Keratinocyte (primary cell): ENCODE measurements at regions not wholly inside any gene's neighbourhood (a gene's known extent, or its start where the extent isn't known, plus 50 kb on each side); places are given as distances from the start of the nearest gene placed in this dataset.

Source experiments
- DNase-seq: peaks from one replicate; pipeline ENCODE4 v3.0.0-alpha.2; 2011; ENCODE audit warnings: low read depth, missing footprints, low spot score
- FAIRE-seq: peaks from 2 replicates; lab custom pipeline; 2011; peaks lifted over from hg19 to GRCh38; lab: Jason Lieb, UNC
- H2AFZ ChIP-seq: 2 replicates; pipeline ENCODE4 v1.6.0; 2012; ENCODE audit warnings: low read length, control low read depth, inconsistent platforms; ENCODE audit not compliant: control insufficient read depth
- H3K27ac ChIP-seq: 2 replicates; pipeline ENCODE4 v1.5.1; 2011; ENCODE audit warnings: low read length; ENCODE audit not compliant: control insufficient read depth, insufficient read depth
- H3K27me3 ChIP-seq: 3 replicates; pipeline ENCODE4 v1.6.0; 2011; ENCODE audit warnings: low read length; ENCODE audit not compliant: control insufficient read depth, insufficient read depth; ENCODE audit errors: extremely low read depth
- H3K36me3 ChIP-seq, 2 experiments: 2 replicates in 1 of 2; 3 replicates in 1 of 2; pipeline ENCODE4 v1.5.1; 2011; ENCODE audit warnings: low read length in 2 of 2, mild to moderate bottlenecking in 1 of 2; ENCODE audit not compliant: control insufficient read depth in 2 of 2, insufficient read depth in 2 of 2; ENCODE audit errors: extremely low read depth in 1 of 2
- H3K4me1 ChIP-seq: 3 replicates; pipeline ENCODE4 v1.5.1; 2011; ENCODE audit warnings: low read length; ENCODE audit not compliant: control insufficient read depth, insufficient read depth; ENCODE audit errors: extremely low read depth
- H3K4me2 ChIP-seq: 3 replicates; pipeline ENCODE4 v1.6.0; 2011; ENCODE audit warnings: low read depth, low read length; ENCODE audit not compliant: control insufficient read depth, insufficient read depth; ENCODE audit errors: extremely low read depth
- H3K4me3 ChIP-seq, 3 experiments: fragments of 200-600 bp in 1 of 3; sonication (generic) in 1 of 3; 2 replicates in 2 of 3; 3 replicates in 1 of 3; pipeline ENCODE4 v1.5.1; 2011 to 2016; ENCODE audit warnings: low read length in 3 of 3, mild to moderate bottlenecking in 3 of 3, control low read depth in 2 of 3, inconsistent platforms in 1 of 3, low read depth in 1 of 3, mixed read lengths in 1 of 3, mixed run types in 1 of 3, moderate library complexity in 1 of 3; ENCODE audit not compliant: control insufficient read depth in 2 of 3, insufficient read depth in 2 of 3; ENCODE audit errors: extremely low read depth in 1 of 3
- H3K79me2 ChIP-seq: 2 replicates; pipeline ENCODE4 v1.6.0; 2012; ENCODE audit warnings: low read length; ENCODE audit not compliant: control insufficient read depth, insufficient read depth
- H3K9ac ChIP-seq: 3 replicates; pipeline ENCODE4 v1.6.0; 2011; ENCODE audit warnings: low read length; ENCODE audit not compliant: control insufficient read depth, insufficient read depth; ENCODE audit errors: extremely low read depth
- H3K9me1 ChIP-seq: 3 replicates; pipeline ENCODE4 v1.6.0; 2011; ENCODE audit warnings: low read length; ENCODE audit not compliant: control insufficient read depth, insufficient read depth; ENCODE audit errors: extremely low read depth
- H3K9me3 ChIP-seq: 2 replicates; pipeline ENCODE4 v1.5.1; 2012; ENCODE audit warnings: low read depth, low read length; ENCODE audit not compliant: control insufficient read depth
- H4K20me1 ChIP-seq: 3 replicates; pipeline ENCODE4 v1.6.0; 2011; ENCODE audit warnings: low read length; ENCODE audit not compliant: control insufficient read depth, insufficient read depth; ENCODE audit errors: extremely low read depth
- EZH2 ChIP-seq: IDR thresholded peaks from one replicate; pipeline ENCODE4 v1.6.1; 2012; ENCODE audit warnings: inconsistent platforms, mild to moderate bottlenecking, low read length, moderate library complexity
- dilution Hi-C: fragments of 300-500 bp; cut with MboI; formaldehyde crosslinking; loops from one replicate; pipeline ENCODE4 v1.7.0; 2020; ENCODE audit warnings: low sequenced_read_pairs; ENCODE audit not compliant: extremely low pct_ligation_motif_present
- TF ChIP-seq, protein P1 (sequence below), 3 experiments: IDR thresholded peaks in 1 of 3; conservative IDR thresholded peaks in 1 of 3; optimal IDR thresholded peaks in 1 of 3; 2 replicates in 2 of 3; 3 replicates in 1 of 3; pipeline versions ENCODE3 to v1.5.1; 2011; ENCODE audit warnings: low read length in 3 of 3, mild to moderate bottlenecking in 3 of 3, moderate library complexity in 2 of 3, control low read depth in 1 of 3, inconsistent platforms in 1 of 3; ENCODE audit not compliant: insufficient read depth in 2 of 3; ENCODE audit errors: extremely low read depth in 1 of 3

DNA sequence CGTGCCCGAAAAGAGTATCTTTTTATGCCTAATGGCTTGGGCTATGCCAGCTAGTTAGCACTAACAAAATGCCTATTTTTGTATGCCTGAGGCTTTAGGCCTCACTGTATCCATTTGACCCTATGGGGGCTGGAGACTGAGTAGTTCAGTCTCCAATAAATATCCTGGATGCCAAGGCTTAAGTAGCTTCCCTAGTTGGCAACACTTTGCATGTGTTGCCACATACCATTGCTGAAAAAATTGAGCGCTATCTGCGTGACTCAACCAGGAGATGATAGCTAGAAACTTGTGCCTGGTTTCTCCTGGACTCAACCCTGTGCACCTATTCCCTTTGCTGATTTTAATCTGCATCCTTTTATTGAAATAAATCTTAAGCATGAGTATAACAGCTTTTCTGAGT is 58.4 kb upstream of the ATP2C1 start:
- TF ChIP-seq EZH2 = no peak
- TF ChIP-seq, protein P1, sequence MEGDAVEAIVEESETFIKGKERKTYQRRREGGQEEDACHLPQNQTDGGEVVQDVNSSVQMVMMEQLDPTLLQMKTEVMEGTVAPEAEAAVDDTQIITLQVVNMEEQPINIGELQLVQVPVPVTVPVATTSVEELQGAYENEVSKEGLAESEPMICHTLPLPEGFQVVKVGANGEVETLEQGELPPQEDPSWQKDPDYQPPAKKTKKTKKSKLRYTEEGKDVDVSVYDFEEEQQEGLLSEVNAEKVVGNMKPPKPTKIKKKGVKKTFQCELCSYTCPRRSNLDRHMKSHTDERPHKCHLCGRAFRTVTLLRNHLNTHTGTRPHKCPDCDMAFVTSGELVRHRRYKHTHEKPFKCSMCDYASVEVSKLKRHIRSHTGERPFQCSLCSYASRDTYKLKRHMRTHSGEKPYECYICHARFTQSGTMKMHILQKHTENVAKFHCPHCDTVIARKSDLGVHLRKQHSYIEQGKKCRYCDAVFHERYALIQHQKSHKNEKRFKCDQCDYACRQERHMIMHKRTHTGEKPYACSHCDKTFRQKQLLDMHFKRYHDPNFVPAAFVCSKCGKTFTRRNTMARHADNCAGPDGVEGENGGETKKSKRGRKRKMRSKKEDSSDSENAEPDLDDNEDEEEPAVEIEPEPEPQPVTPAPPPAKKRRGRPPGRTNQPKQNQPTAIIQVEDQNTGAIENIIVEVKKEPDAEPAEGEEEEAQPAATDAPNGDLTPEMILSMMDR (optimal IDR thresholded peaks at IDR 0.05 in 1 of 3, IDR thresholded peaks at IDR 0.05 in 1 of 3, conservative IDR thresholded peaks at IDR 0.05 in 1 of 3; ENCODE audit: extremely low read depth in 1 of 3, insufficient read depth in 2 of 3, low read length in 3 of 3) = no peak
- no peaks in the 10 kb centered on the region for H4K20me1 ChIP-seq
- H3K27ac ChIP-seq = no peak overlapping the region
- no peaks in the 10 kb centered on the region for H3K9me1 ChIP-seq
- FAIRE-seq (peak; percentile 72), DNase-seq (no peak)
- no peak overlapping the region for H3K4me2 ChIP-seq
- dilution Hi-C loops = no loop called here
- no peak overlapping the region for H3K4me3 ChIP-seq
- H3K79me2 ChIP-seq = no peaks in the 10 kb centered on the region
- no peaks in the 10 kb centered on the region for H3K36me3 ChIP-seq
- H2AFZ ChIP-seq = no peak overlapping the region
- no peaks in the 10 kb centered on the region for H3K27me3 ChIP-seq
- H3K9ac ChIP-seq = no peak overlapping the region
- peaks cover 10% of the 10 kb centered on the region for H3K4me1 ChIP-seq
- no peaks in the 10 kb centered on the region for H3K9me3 ChIP-seq

DNA sequence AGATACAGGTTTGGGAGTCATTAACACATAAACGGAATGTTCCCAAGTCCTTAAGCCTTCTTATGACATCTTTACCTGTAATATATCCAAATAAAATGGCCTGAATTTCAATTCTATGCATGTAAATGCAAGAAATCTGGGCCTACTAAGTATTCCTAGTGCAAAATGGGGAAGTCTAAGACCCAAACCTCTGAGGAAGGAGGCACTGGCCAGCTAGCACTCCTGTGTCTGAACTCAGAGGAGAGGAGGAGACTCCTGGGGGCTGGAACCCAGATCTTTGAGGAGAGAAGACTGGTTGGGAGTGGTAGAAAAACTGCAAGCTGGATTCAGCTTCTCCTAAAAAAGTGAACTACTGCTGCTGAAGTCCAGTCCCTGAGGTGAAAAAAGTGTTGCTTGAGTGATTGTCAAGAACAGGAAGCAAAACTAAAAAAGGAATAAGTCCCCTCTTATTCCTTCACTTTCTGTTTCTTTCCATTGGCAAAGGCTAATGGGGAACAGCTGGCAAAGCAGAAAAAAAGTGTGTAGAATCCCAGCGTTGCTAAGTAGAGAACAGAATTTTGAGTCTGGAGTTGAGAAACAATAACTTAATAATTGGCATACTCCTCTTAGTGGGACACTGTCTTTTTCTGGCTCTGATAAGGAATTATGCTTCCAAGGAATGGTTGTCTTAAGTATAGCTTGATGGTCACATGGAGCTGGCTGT is 54.8 kb upstream of the ATP2C1 start:
- Histone ChIP-seq H3K27ac (no peak overlapping the region), H4K20me1 (no peaks in the 10 kb centered on the region), H3K27me3 (no peaks in the 10 kb centered on the region), H3K36me3 (no peaks in the 10 kb centered on the region), H3K9me1 (no peaks in the 10 kb centered on the region), H3K9me3 (no peaks in the 10 kb centered on the region), H2AFZ (no peak overlapping the region), H3K79me2 (no peaks in the 10 kb centered on the region), H3K4me1 (peaks cover 10% of the 10 kb centered on the region), H3K4me3 (no peak overlapping the region), H3K9ac (no peak overlapping the region), H3K4me2 (no peak overlapping the region)
- TF ChIP-seq, protein P1 (optimal IDR thresholded peaks at IDR 0.05 in 1 of 3, IDR thresholded peaks at IDR 0.05 in 1 of 3, conservative IDR thresholded peaks at IDR 0.05 in 1 of 3; ENCODE audit: extremely low read depth in 1 of 3, insufficient read depth in 2 of 3, low read length in 3 of 3) = no peak
- TF ChIP-seq EZH2 = no peak
- no peak for FAIRE-seq
- DNase-seq = no peak
- dilution Hi-C loops = no loop called here
